Epithelial cell of prostate (primary cell): ENCODE measurements at regions not wholly inside any gene's neighbourhood (a gene's known extent, or its start where the extent isn't known, plus 50 kb on each side); places are given as distances from the start of the nearest gene placed in this dataset.

Experiments
- DNase-seq: peaks from one replicate; pipeline ENCODE4 v3.0.0-alpha.2; 2011; ENCODE audit warnings: low read depth, low spot score
- H3K27ac ChIP-seq: fragments of 450-650 bp; 2 replicates; pipeline ENCODE4 v1.5.1; 2017; ENCODE audit warnings: mild to moderate bottlenecking

DNA sequence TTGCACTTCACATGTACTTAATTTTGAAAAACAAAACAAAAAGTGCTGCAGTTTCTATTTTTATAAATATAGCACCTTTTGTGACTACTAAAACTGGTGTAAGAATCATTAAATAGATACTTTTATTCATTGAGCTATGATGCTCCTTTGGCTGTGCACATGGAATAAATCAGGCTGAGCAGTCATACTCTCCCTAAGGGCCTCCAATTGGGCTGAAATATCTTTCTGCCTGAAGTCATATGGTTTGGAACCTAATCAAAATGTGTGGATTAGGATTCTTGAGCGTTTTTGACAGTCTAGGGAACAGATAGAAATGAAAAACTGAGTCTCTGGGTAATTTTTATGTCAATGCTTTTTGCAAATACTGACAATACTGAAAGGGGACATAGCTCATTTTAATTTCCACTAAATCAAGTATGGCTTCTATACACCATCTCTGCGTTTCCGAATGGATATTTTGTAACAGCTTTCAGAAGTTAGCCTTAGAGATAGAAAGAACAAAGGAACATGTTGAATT, 392.2 kb upstream of the ROBO1 start:
- DNase-seq, result no peak
- no peak overlapping the region for H3K27ac ChIP-seq

DNA sequence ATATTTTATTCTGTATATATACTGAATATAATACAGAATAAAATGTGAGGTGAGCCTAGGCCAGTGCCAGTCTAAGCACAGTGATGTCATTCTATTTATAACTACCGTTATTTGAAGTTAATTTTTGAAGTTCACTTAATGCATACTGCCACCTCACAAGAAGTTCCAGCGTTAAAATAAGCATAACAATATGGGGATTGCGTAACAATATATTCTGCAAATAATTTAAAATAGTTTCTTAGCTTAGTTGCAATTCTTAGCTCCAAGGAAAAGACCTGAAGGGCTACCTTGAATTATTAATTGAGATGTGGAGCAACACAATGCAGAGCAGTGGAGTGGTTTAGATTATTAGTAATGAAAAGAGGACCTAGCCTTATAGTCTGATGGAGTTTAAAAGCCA, 390.5 kb upstream of the ROBO1 start:
- DNase-seq, result no peak
- no peak overlapping the region for H3K27ac ChIP-seq

DNA sequence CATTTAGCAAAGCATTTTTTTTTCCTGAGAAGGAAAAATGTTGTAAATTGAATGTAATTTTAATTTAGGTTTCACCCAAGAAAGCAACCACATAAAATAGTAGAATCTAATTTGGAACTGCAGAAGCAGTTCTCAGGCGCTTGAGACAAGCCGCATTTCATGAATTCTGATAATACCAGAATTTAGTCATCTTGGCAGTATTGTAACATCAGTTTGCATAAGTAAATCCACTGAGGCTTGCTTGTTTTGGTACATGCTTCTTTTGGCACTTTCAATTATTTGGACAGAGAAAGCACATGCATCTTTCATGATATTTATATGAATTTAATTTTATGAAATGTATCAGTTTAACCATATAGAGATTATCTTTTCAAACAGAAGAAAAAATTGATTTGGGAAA, 389.7 kb upstream of the ROBO1 start:
- H3K27ac ChIP-seq, result no peak overlapping the region
- DNase-seq, result no peak

DNA sequence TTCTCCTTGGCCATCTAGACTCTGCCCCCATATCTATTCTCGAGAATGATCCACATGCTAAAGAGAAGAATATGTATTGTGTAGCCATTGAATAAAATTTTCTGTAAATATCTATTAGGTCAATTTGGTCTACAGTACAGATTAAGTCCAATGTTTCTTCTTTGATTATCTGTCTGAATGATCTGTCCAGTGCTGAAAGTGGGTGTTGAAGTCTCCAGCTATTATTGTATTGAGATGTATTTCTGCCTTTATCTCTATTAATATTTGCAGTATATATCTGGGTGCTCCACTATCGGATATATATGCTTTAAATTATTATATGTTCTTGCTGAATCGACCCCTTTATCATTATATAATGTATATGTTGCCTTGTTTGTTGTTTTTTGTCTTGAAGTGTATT, 384.9 kb upstream of the ROBO1 start:
- no peak overlapping the region for H3K27ac ChIP-seq

DNA sequence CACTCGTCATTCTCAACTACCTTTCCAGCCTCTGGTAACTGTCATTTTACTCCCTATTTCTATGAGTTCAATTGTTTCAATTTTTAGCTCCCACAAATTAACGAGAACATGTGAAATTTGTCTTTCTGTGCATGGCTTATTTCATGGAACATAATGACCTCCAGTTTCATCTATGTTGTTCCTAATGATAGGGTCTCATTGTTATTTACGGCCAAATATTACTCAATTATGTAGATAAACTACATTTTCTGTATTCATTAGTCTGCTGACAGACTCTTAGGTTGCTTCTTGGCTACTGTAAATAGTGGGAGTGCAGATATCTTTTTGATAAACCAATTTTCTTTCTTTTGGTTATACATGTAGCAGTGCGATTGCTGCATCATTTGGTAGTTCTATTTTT, 374.9 kb upstream of the ROBO1 start:
- no peak for DNase-seq
- no peak overlapping the region for H3K27ac ChIP-seq

More for the DNA sequence above, 384.9 kb upstream of the ROBO1 start:
- DNase-seq, result no peak

DNA sequence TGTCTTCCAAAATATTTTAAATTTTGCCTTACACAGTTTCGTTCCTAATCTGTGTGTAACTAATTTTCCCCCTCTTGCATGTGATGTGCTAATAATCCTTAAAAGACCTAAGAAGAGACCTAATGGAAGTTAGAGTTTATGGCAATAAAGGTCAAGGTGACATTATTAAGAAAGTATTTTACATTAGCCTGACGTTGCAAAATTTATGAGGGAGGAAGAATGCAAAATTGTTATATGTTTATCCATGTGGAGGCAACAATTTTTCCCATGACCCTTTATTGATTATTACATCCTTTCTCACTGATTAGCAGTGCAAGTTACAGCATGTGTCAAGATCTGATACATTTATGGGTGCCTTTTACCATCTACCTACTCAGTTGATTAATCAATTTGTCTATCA, 373.8 kb upstream of the ROBO1 start:
- DNase-seq, result no peak
- H3K27ac ChIP-seq, result no peak overlapping the region

DNA sequence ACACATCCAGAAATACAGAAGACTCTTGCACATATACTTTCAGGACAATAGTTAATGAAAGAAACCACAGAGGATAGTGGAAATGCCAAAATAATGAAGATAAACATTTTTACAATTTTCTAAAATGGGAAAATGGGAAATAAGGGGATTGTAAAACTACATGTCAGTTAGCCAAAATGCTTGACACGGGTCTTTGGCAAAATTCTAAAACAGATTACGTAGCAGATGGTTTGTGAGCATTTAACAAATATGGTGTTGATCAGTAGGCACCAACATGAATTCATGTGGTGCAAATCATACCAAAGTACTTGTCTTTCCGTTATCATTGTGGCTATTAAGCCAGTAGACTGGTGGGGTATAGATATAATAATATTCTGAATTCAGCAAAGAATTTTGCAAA, 348.5 kb upstream of the ROBO1 start:
- DNase-seq, result no peak
- H3K27ac ChIP-seq, result no peak overlapping the region

DNA sequence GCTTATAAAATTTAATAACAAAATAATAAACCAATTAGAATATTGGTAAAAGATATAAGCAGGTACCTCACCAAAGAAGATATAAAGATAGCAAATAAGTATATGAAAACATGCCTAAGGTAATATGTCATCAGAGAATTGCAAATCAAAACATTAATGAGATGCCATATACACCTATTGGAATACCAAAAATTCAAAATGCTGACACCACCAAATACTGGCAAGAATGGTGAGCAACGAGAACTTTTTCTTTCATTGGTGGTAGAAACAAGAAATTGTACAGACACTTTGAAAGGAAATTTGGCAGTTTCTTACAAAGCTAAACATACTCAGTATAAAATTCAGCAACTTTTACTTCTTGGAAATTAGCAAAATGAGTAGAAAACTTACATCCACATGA, 346.9 kb upstream of the ROBO1 start:
- DNase-seq, result no peak
- H3K27ac ChIP-seq, result no peak overlapping the region

DNA sequence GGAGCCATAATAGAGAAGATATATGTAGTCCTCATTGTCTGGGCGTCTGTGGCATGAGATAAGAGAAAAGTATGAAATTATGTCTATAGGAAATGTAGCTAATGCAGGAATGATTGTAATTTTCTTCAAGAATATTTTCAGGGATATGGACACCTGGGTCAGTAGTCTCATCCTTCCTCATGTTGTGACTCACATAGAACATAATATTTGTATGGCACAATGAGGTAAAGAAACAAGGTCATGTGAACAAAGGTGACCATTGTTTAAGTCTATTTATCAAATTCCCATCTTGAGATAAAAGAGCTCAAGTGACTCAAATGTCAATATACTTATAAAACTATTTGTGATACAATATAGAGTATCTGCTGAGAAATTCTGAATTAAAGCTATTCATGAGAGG, 345.5 kb upstream of the ROBO1 start:
- no peak for DNase-seq
- H3K27ac ChIP-seq, result no peak overlapping the region

DNA sequence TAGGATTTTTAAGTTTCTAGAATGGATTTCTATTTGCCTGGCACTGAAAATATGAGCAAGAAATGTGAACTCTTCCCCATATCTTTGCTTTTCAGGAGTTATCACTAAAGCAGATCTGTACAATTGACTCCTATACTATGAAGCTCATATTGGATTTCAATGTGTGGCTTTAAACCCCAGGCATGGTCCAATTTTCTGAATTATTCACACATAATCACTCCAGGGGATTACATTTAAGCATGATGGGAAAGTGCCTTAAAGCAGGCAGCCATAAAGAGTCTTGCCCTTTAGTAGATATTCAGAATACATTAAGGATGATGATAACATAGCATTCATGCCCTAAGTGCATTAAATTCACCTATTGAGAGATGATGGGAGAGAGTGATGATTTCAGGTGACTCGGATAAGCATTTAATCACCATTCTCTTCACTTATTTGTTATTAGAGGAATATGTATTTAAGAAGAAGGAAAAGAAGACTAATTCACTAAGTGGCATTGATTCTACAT, 331.8 kb upstream of the ROBO1 start:
- H3K27ac ChIP-seq, result no peak overlapping the region
- DNase-seq, result no peak

DNA sequence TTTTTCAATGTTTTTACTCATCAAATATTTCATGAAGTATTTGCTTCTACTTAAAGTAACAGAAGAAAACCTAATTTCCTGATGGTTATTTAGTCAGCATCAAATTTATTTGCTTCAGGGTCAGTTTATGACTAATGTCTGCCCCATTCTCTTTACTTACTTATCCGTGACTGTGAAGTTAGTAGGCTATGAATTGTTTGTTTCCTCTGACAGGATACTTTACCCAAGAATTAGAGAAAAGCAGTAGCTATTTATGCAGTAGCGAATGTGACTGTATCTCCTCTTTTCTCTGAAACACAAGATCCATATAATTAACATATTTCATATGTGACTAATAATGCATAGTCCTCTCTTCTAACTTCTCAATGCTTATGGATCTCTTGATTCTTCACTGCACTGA, 329.9 kb upstream of the ROBO1 start:
- peak; percentile 26 for DNase-seq

DNA sequence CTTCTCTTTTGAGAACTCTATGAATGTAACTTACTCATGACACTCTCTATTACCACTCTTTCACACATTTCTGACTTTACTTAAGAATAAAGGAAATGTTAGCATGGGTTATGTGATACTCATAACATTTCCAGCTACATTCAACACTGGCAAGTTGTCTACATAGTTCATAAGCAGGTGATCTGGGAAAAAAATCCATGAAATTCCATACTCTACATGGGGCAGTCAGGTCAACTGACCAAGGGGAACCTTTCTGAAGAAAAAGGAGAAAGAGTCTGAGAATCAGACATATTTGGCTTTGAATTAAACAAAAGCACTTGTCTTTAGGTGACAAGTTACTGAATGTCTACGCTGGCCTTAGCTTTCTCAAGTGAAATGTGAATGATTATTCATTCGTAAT, 329.1 kb upstream of the ROBO1 start:
- H3K27ac ChIP-seq, result no peak overlapping the region
- DNase-seq, result no peak

More for the DNA sequence above, 329.9 kb upstream of the ROBO1 start:
- no peak overlapping the region for H3K27ac ChIP-seq

DNA sequence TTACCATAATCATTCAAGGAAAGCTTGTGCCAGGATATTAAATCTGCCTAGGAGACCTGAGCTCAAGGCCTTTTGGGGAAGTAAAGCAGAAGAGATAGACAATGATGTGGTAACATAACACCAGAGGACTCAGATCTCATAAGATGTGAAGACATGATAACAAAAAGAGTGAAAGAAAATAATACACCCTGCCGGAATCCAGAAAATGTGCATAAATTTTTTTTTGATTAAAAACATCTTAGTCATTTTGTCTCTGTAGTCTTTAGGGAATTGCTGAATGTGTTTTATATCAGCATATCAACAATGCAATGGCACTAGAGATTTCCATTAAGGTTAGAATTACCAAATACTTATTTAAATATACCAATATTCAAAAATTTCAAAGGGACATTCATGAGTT, 326.8 kb upstream of the ROBO1 start:
- H3K27ac ChIP-seq, result no peak overlapping the region
- DNase-seq, result no peak

DNA sequence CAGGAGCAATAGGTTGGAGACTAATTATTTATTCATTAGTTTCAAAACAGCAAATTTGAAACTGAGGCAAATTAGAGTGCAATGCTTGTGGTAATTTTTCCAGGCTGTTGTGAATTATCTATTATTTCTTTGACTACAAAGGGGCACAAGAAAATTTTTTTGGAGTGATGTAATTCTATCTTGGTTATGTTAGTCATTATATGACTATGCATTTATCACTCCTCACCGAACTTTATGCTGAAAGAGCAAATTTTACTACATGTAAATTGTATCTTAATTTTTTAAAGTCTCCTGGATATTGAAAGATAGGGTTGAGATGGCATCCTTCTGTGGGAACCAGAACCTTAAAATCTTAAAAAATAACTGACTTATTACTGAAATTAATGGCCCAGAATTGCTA, 320.0 kb upstream of the ROBO1 start:
- no peak overlapping the region for H3K27ac ChIP-seq
- no peak for DNase-seq

DNA sequence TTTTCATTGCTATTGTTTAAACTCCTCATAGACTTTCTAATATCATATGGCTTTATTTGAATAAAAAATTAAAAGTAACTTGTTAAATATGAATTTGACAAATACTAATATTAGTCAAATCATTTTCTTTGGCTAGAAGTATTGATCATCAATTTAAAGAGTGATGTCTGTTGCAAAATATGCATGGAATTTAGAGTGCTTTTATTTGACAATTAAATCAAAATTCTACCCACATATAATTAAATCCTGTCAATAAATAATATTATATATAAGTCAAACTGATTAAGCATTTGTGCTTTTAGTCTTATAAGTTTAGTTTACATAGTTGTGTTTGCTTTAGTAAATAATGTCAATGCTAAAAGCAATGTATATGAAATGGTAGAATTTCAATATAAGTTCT, 318.6 kb upstream of the ROBO1 start:
- H3K27ac ChIP-seq, result no peak overlapping the region
- no peak for DNase-seq

DNA sequence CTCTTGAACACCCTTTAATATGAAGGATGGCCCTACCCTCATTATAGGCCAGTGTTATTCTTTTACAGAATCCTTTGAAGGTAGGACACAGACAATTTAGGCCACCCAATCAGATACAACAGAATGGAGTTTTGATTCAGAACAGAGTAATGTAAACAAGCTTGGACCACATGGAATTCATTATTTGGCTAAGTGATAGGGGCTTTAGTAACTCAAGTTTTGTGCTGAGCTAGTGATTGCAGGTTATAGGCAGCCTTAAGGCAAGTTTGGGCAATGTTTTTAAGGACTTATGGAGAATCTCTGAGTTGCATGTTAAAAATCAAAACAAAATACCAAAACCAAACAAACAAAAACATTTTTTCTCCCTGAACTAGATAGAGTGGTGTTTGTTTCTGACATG, 312.1 kb upstream of the ROBO1 start:
- no peak for DNase-seq
- no peak overlapping the region for H3K27ac ChIP-seq

DNA sequence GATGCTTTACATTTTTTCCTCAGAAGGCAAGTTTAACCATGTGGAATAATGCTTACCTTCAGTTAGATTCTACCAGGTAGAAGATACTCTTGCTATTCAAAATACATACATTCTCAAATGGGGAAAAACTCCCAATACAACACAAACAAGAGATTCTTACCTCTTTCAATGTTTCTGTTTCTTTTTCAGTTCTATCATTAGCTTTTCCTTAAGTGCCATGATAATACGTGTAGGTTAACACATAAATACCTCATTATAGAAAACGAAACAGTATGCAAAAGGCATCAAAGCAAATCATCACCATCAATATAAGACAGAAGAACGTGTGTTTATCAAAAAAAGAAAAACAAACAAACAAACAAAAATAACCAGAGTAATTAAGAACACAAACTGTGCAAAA, 300.7 kb upstream of the ROBO1 start:
- DNase-seq, result no peak

DNA sequence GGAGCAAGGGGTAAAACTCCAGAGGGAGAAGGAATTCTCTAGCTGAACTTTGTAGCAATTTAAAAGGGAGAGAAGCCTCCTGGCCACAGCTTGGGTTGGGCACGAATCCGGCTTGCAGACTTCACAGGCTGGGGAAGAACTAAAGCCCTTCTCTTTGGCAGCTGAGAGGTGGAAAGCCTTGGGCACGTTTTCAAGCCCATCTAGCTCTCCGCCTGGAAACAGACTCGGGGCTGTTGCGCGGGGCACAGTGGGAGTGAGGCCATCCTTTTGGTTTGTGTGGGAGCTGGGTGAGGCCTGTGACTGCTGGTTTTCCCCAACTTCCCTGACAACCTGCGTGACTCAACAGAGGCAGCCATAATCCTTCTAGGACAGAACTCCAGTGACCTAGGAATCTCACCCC, 295.7 kb upstream of the ROBO1 start:
- no peak for DNase-seq

More for the DNA sequence above, 300.7 kb upstream of the ROBO1 start:
- H3K27ac ChIP-seq, result no peak overlapping the region

DNA sequence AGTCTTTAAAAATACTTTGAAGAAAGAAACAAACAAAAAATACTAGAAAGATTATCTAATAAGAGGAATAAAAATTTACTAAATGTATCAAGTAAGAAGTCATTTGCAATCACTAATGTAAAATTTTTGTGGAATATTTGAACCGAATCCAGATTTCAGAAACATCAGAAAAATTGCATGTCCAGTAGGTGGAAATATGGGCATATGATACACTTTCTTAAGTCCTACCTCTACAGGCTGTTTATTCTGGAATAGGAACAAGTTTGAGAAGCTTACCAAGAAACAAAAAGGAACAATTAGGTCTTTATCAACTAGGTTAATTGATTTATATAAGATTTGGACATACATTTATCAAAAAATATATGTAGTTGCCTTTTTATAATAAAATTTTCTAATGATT, 292.9 kb upstream of the ROBO1 start:
- H3K27ac ChIP-seq, result no peak overlapping the region
- DNase-seq, result no peak

More for the DNA sequence above, 295.7 kb upstream of the ROBO1 start:
- H3K27ac ChIP-seq, result no peak overlapping the region

DNA sequence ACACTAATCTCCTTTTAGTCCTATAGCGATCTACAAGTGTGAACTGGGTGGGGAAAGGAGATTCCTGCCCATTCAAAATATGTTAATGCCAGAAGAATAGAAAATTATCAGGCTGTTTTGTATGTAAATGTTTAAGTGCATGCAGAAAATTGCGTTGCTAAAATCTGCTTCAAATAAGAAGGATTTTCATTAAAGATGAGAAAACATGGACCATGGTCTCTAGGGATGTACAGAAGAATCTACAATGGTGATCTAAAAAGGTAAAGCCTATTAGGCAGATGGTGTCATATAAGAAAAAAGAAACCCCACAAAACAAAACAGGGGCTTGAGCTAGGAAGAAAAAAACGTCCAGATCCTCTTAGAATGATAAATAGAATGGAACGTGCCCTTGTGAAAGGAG, 287.5 kb upstream of the ROBO1 start:
- H3K27ac ChIP-seq, result no peak overlapping the region
- DNase-seq, result no peak

DNA sequence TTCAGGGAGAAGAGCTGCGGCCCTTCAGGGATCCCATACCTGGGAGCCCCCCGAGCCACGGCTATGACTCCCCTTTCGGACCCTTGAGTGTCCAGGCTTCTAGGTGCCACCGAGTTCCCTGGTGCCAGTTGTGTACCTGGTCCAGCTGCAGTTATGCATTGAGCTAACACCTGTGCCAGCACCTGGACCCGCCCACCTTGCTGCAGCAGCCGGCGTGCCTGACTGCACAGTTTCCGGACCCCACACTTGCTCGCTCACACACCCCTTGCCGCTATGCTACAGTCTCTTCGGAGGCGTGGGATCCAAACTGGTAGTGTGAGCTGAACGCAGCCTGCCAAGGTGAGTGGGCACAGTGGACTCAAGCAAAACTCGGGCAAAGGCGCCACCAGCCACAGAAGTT, 284.5 kb upstream of the ROBO1 start:
- no peak for DNase-seq
- no peak overlapping the region for H3K27ac ChIP-seq

DNA sequence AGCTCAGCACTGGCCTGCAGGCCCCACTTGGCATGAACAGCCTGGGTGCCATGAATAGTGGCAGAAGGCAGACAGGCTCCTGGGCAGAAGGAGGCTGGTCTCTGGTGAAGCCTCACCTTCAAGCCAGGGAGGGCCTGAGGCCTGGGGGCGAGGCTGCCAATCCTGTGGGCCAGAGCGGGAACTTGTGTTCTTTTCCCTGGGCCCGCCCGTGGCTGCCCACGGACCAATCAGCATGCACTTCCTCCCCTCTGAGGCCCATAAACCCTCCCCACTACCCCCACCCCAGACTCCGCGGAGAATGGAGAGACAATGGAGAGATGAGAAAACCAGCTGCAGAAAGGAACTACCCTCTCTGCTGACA, 283.8 kb upstream of the ROBO1 start:
- H3K27ac ChIP-seq, result no peak overlapping the region
- no peak for DNase-seq
